Renal cortex interstitium (tissue), 11 donors: ENCODE measurements at regions not wholly inside any gene's neighbourhood (a gene's known extent, or its start where the extent isn't known, plus 50 kb on each side); places are given as distances from the start of the nearest gene placed in this dataset.

Source experiments
- DNase-seq, 11 donors: peaks; one replicate each; pipeline ENCODE4 v3.0.0-alpha.2; 2013; ENCODE audit warnings: low read depth in 9 of 11, low spot score in 4 of 11; ENCODE audit errors: extremely low read depth in 1 of 11

GRCh38 chr2:144288438-144288837, 231.5 kb downstream of the ZEB2 start:
- no peak for DNase-seq

GRCh38 chr2:144285324-144285723, 234.6 kb downstream of the ZEB2 start:
- DNase-seq, result no peak

GRCh38 chr2:144281476-144281875, 238.4 kb downstream of the ZEB2 start:
- no peak for DNase-seq

- no peak for DNase-seq
Observed at GRCh38 chr2:144280009-144280408, 239.9 kb downstream of the ZEB2 start.

- DNase-seq, result no peak
Observed at GRCh38 chr2:144279165-144279564, 240.8 kb downstream of the ZEB2 start.

- no peak for DNase-seq
Observed at GRCh38 chr2:144277622-144278354, 242.1 kb downstream of the ZEB2 start.

GRCh38 chr2:144275340-144275739, 244.6 kb downstream of the ZEB2 start:
- DNase-seq, result no peak

- no peak for DNase-seq
Observed at GRCh38 chr2:144274131-144274530, 245.8 kb downstream of the ZEB2 start.

GRCh38 chr2:144270951-144271350, 249.0 kb downstream of the ZEB2 start:
- no peak for DNase-seq

GRCh38 chr2:144268036-144268678, 251.8 kb downstream of the ZEB2 start:
- no peak for DNase-seq

GRCh38 chr2:144267239-144267638, 252.7 kb downstream of the ZEB2 start:
- DNase-seq, result no peak

- DNase-seq, result no peak
Observed at GRCh38 chr2:144265654-144266053, 254.3 kb downstream of the ZEB2 start.

GRCh38 chr2:144261966-144262365, 258.0 kb downstream of the ZEB2 start:
- no peak for DNase-seq

- no peak for DNase-seq
Observed at GRCh38 chr2:144261336-144261735, 258.6 kb downstream of the ZEB2 start.

- DNase-seq, result no peak
Observed at GRCh38 chr2:144259332-144259731, 260.6 kb downstream of the ZEB2 start.

- DNase-seq, result no peak
Observed at GRCh38 chr2:144258154-144258553, 261.8 kb downstream of the ZEB2 start.

- no peak for DNase-seq
Observed at GRCh38 chr2:144256996-144257707, 262.8 kb downstream of the ZEB2 start.

- no peak for DNase-seq
Observed at GRCh38 chr2:144254342-144255235, 265.3 kb downstream of the ZEB2 start.

GRCh38 chr2:144253743-144254142, 266.2 kb downstream of the ZEB2 start:
- no peak for DNase-seq
